Panc1 (cell line): ENCODE measurements at regions not wholly inside any gene's neighbourhood (a gene's known extent, or its start where the extent isn't known, plus 50 kb on each side); places are given as distances from the start of the nearest gene placed in this dataset.
"Not testable (repeated sequence)": the region's sequence is repeated elsewhere in the genome, so short reads cannot be mapped to it uniquely, and the experiment has no call there.

Experiments used
- CTCF ChIP-seq: fragments of 450-650 bp; IDR thresholded peaks from 2 replicates; pipeline ENCODE4 v1.5.1; 2017; ENCODE audit warnings: mild to moderate bottlenecking
- SIN3A ChIP-seq: IDR thresholded peaks from 2 replicates; pipeline ENCODE4 v1.6.1; 2012; ENCODE audit warnings: low read depth, mild to moderate bottlenecking, low read length, moderate library complexity, borderline replicate concordance; ENCODE audit not compliant: insufficient read depth

- TF ChIP-seq CTCF, SIN3A: not testable (repeated sequence)
Measured at GRCh38 chr6:150500568-150500967, 99.1 kb upstream of the PLEKHG1 start.
